GM21786 (cell line): ENCODE measurements at regions not wholly inside any gene's neighbourhood (a gene's known extent, or its start where the extent isn't known, plus 50 kb on each side); places are given as distances from the start of the nearest gene placed in this dataset.

Source experiments
- ATAC-seq: cut with Tn5 transposase; IDR thresholded peaks from one replicate; pipeline ENCODE4 v1.9.1; 2021; ENCODE audit not compliant: unreplicated experiment

GRCh38 chr2:220192994-220193753 lies 565.7 kb downstream of the SLC4A3 start:
- no peak for ATAC-seq

DNA sequence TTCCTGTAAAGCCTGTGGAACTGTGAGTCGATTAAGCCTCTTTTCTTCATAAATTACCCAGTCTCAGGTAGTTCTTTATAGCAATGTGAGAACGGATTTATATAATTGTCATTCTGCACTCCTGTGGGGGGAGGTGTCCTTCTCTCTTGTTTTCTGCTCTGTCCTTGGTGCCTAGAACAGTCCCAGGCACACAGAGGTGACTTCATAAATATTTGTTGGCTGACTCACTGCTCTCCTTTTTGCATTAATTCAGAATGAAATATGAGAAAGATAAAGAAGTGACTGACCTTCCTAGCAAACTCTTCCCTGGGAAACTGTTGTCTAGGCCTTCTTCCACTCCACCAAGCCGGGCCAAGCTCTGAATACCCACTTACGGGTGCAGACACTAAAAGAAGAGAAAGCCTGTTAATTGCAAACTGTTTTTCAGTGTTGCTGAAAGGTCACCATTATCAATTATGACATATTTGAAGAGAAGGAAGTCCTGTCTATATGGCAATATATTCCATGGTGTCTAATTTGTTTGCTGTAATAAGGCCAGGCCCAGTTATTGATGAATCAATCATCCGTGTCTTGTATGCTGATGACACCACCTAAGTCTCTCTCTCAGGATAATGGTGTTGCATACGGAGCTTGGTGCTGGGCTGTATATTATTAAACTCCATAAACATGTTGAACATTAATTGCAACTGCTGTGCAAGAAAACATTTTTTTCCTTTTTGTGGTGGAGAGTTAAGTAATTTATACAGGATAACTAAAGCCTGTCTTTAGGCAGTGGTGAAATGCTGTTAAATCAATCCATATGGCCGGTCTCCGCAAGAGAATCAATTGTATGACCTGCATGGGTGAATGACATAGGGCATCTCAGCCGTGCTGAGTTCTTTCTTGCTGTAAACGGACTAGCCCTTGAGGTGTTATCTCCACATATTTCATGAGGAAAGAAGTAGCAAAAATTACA lies 567.5 kb downstream of the SLC4A3 start:
- ATAC-seq = no peak

DNA sequence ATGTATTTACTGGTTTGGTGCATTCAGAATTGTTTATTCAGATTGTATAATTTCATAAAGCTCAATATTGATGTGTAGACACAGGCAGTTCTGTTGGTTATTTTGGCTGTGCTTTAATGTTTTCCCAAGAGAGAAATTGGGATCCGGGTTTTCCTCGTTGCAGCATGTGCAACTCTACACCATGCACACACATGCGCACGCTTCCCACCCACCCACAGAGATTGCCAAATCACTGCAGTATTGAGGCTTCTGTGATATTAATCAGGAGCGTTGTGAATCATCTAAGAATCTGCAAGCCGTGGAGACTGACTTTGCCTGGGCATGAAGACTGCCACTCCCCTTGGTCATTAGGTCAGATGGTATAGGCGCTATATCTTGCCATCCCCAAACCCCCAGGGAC lies 571.5 kb downstream of the SLC4A3 start:
- ATAC-seq = no peak

DNA sequence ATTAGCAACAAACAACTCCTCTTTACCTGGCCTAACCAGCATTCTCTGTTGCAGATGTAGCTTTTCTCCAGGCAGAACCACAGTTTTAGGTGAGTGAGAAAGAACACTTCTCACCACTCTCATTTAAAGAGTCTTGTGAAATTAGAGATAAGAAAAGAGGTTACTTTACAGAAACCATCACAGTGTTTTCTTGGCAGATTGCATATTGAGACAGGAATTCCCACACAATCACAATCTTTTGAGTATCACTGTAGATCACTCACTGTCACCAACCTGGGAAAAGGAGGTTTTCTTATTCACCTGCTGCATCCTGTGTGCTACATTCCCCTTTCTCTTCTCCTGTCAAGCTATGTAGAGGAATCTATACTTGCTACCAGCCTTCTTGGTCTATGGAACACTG lies 574.6 kb downstream of the SLC4A3 start:
- no peak for ATAC-seq

DNA sequence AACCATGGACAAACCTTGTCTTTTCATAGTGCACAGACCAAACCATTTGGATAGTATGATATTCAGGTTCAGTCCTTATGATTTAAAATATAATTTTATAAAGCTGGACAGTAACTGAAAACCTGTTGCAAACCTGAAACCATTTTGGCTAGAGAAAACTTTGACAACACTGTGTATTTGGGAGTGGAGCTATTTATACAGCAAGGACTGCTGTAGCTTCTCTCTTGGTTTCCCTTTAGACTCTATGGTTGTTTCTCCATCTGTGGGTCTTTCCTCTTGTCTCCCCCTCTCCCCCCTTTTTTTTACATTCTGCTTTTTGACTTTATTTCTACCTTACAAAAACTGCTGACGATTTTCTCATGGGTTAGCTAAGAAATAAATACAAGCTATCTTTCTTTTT lies 581.7 kb downstream of the SLC4A3 start:
- no peak for ATAC-seq

GRCh38 chr2:220209751-220210150 lies 582.3 kb downstream of the SLC4A3 start:
- ATAC-seq = no peak

DNA sequence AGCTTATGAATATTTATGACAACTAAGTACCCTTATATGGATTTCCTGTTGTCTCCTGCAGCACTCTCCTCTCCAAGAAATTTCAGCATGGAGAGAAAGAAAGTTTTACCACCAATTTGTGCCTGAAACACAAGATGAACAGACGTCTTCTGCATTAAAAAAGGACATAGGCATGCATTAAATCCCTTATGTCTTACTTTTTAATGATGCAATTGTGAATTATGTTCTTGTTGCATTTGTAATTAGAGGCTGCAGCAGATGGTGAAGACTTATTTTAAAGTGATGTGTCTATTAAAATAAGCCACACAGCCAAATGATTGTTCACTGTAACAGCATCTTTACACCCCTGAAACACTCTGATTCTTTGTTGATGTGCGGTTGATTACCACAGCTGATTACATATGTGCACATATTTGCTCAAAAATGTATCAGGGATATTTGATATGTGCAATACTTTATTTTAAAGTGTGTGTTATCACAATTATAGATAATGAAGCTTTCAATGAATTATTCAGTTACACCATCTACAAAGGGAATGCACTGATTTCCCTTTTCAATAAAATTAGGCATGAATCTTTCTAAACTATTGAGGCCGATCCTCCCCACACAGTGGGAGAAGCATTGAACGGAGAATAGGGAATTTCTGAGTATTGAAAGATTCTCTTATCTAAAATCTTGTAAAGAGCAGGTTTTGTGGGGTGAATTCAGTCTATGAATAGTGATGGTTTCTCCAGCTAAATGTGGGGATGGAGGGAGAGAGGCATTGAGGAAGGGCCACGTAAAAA lies 585.1 kb downstream of the SLC4A3 start:
- ATAC-seq = no peak

DNA sequence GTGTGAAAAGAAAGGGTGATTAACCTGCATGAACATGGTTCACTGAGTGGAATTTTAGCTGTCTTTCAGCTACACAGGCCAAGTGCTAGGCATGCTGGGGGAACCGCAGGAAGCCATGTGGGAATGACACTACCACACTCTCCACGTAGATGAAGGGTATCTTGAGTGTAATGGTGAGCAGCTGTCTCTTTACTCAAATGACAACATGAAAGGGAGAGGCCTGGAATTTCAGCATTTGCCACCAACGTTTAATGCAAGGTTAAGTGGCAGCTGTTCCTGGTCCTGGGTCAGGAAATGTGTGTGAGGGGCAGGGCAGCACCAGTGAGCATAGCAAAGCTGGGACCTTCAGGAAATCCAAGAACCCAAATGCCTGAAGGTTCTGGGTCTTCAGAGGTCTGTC lies 588.4 kb downstream of the SLC4A3 start:
- ATAC-seq = no peak

DNA sequence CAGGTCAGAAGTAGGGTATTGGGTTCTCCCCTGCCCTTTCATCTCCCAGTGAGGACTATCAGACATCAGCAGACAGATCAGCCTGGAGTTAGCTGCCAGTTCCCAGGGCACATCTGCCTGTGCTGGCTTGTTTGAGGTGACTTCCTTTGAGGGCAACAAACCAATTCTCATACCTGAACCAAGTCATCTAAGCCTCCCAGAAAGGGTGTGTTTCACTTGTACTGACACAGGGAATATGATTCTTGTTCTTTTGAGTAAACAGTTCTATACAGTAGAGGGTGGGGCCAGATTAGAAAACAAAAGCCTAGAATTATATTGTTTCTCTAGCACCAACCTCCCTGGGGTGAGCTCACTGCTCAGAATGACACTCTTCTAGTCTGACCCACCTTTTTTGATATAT lies 591.9 kb downstream of the SLC4A3 start:
- ATAC-seq = no peak

DNA sequence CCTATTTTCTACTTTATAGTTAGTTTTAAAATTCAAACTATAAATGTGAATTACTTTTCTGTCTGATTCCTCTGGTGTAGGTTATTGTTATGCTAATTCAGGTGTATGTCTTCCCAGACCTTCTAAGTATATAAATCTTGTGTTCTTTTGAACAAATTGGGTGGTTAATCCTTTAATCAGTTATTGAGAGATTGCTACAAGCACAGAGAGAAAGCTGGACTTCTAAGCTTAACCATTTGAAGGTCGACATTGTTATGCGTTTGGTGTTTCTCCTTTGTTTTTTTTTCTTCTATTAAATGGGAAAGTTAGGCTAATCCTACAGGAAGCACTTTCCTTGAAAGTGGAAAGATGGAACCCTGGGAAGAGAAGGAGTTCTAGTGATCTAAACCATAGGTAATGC lies 592.6 kb downstream of the SLC4A3 start:
- ATAC-seq = no peak

GRCh38 chr2:220221992-220222391 lies 594.6 kb downstream of the SLC4A3 start:
- no peak for ATAC-seq

GRCh38 chr2:220224691-220225543 lies 597.5 kb downstream of the SLC4A3 start:
- ATAC-seq = no peak

DNA sequence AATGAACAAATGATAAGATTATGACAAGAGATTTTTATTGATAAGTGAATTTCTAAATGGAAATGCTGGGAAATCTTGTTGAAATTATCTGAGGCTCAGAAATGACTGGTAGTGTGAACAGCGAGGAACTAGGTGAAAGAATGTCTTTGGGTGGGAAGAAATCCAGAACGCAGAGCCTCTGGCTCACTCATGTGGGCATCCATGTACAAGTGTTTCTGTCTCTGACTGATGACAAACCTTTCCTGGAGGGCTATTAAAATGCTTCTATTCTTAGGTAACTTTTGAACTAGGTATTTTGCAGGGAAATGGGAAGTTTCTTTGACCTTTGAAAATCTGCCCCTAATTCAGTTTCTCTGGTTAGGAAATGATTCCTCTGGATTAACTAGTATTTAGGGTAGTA lies 598.6 kb downstream of the SLC4A3 start:
- ATAC-seq = no peak

DNA sequence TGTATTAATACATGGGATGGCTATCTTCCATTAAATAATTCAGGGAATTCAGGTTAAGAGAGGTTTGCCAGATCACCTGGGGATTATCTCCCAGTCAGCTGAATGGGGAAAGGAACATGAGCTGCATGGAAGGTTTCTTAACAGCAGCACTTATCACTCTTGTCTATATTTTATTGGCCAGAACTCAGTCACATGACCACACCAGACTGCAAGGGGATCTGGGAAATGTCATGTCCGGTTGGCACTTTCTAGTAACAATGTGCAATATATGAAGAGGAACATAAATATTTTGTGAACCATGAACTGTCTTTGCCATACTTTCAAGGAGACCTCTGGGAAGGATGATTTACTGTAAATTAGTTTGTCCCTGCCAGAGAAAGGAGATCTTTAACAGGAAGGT lies 599.1 kb downstream of the SLC4A3 start:
- no peak for ATAC-seq

- no peak for ATAC-seq
Measured at GRCh38 chr2:220227266-220227920, 600.0 kb downstream of the SLC4A3 start.

DNA sequence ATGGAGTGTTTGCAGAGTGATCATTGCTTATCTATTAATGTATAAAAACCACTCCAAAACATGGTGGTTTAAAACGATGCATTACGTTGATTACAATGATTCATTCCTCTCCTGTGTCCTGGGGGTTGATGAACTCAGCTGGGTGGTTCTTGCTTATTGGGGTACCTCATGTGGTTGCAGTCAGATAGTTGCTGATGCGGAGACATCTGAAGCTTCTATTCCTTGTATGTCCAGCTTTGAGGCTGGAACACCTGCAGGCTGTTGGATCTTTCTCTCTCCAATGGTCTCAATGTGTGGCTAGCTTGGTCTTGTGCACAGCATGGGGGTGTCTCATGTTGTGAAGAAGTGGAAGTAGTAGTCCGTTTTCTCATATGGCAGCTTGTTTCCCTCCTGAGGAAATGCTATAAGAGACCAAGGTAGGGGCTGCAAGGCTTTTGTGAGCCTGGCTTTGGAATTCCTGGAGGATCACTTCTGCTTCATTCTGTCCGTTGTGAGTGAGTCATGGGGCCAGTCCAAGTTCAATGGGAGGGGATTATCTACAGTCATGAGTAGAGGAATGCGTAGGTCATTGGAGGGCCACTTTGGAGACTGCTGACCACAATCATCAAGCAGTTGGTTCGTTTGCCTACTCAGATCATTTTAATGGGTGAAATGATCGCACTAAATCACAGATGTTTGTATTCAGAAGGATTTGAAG lies 601.0 kb downstream of the SLC4A3 start:
- ATAC-seq = no peak

DNA sequence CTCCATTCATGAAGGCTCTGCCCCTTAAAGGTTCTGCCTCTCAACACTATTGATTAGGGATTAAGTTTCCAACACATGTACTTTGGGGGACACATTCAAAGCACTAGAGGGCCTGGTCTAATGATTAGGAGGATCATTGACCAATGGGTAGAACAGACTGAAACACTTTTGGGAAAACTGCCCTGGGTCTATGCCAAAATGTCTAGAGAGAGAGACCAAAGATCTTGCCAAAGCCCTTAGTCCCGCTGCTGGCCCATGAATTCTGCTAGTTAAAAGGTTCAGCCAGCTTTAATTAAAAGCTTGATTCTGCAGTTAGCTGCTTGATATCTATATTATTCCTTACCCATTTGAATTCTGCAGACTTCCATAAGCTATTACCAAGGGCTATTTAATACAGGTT lies 613.2 kb downstream of the SLC4A3 start:
- no peak for ATAC-seq

GRCh38 chr2:220241423-220241822 lies 614.0 kb downstream of the SLC4A3 start:
- ATAC-seq = no peak

DNA sequence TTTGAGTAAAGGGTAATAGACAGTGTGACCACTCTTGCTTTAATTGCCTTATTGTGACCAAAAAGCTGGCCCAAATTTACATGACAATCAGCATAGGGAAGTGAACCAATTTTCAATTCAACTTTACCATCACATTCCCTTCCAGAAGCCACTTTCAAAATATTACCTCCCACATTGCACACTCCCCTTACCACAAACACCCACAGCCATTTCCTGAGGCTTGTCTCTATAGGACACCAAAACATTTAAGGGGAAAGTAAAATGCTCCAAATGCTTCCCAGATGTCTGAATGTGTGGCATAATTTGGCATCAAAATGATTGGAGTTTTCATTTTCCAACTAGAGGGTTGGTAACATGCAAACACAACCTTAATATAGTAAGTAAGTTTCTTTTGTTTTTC lies 616.1 kb downstream of the SLC4A3 start:
- no peak for ATAC-seq
